ENCODE measurements at regions not wholly inside any gene's neighbourhood (a gene's known extent, or its start where the extent isn't known, plus 50 kb on each side); places are given as distances from the start of the nearest gene placed in this dataset.
"Not testable (repeated sequence)": the region's sequence is repeated elsewhere in the genome, so short reads cannot be mapped to it uniquely, and the experiment has no call there.

DNA sequence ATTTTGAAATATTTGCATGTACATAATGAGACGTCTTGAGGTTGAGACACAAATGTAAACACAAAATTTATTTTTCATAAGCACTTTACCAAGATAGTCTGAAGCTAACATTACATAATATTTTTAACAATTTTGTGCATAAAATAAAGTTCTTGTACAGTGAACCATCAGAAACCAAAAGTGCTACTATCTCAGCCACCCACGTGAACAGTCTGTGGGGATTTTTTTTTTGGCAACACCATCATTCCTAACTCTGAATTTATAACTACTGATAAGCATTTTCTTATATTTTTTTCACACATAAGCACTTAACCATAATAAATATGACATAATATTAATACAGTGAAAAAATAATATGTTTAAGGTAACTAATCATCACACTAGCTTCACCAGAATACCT is 62.9 kb upstream of the RUBCNL start:
- TF ChIP-seq OSR1 (CRISPR knock-in tag; IDR thresholded peaks at IDR 0.05); ZNF8 (CRISPR knock-in tag; IDR thresholded peaks at IDR 0.05); ZNF565 (CRISPR knock-in tag; conservative IDR thresholded peaks at IDR 0.05; ENCODE audit: low read depth); ZFP3 (CRISPR knock-in tag; IDR thresholded peaks at IDR 0.05); ZFP30 (CRISPR knock-in tag; IDR thresholded peaks at IDR 0.05); CREB5 (CRISPR knock-in tag; IDR thresholded peaks at IDR 0.05; ENCODE audit: low read depth); SNAI2 (CRISPR knock-in tag; IDR thresholded peaks at IDR 0.05); TOX (CRISPR knock-in tag; IDR thresholded peaks at IDR 0.05; ENCODE audit: borderline replicate concordance); ISL1 (CRISPR knock-in tag; IDR thresholded peaks at IDR 0.05); ZC3H10 (CRISPR knock-in tag; IDR thresholded peaks at IDR 0.05): not testable (repeated sequence)
- TF ChIP-seq, protein P1, sequence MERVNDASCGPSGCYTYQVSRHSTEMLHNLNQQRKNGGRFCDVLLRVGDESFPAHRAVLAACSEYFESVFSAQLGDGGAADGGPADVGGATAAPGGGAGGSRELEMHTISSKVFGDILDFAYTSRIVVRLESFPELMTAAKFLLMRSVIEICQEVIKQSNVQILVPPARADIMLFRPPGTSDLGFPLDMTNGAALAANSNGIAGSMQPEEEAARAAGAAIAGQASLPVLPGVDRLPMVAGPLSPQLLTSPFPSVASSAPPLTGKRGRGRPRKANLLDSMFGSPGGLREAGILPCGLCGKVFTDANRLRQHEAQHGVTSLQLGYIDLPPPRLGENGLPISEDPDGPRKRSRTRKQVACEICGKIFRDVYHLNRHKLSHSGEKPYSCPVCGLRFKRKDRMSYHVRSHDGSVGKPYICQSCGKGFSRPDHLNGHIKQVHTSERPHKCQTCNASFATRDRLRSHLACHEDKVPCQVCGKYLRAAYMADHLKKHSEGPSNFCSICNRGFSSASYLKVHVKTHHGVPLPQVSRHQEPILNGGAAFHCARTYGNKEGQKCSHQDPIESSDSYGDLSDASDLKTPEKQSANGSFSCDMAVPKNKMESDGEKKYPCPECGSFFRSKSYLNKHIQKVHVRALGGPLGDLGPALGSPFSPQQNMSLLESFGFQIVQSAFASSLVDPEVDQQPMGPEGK (CRISPR knock-in tag; IDR thresholded peaks at IDR 0.05; ENCODE audit: borderline replicate concordance): not testable (repeated sequence)
